Left kidney (tissue), 1 donor: ENCODE measurements at regions not wholly inside any gene's neighbourhood (a gene's known extent, or its start where the extent isn't known, plus 50 kb on each side); places are given as distances from the start of the nearest gene placed in this dataset.
A peak's percentile ranks its signal among the peaks of the same experiment; 100 is the strongest.

Source experiments
- DNase-seq: peaks from one replicate; pipeline ENCODE4 v3.0.0-alpha.2; 2013

DNA sequence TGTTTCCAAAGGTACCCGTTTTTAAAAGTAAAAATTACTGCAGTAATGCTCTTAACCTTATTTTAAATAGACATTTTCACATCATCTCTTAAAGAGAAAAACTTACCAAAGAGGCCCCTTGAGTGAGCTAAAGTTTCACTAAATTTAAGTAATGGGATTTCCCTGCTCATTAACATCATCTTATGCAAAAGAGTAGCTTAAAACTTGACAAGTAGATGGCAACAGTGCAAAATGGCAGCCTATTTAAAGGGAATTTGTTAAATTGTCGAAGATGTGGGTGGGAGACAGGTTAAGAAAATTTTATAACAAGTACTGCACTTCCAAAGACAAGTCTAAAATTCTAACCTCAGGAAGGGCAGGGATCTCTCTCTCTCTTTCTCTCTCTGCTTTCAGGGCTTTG lies 271.7 kb upstream of the LDB2 start:
- no peak for DNase-seq

DNA sequence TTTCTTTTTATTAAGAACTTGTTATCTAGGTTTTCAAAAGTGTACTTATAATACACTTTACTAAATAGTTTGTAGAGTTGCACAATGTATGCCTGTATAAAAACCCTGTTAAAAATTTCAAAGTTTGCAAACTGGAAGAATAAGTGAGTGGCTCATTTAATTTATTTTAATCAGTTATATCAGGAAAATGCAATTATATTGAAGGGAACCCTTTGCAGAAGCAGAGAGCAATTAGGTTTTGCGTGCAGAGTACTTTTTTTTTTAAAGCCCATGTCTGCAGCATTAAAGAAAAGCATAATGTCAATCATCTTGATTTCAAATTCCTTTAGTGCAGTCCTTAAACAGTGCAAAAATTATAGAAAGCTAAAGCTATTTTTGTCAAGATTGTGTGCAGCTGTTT lies 271.3 kb upstream of the LDB2 start:
- DNase-seq, result no peak

- DNase-seq, result peak; percentile 40
These were observed 270.1 kb upstream of the LDB2 start for GRCh38 chr4:17168571-17168970.

DNA sequence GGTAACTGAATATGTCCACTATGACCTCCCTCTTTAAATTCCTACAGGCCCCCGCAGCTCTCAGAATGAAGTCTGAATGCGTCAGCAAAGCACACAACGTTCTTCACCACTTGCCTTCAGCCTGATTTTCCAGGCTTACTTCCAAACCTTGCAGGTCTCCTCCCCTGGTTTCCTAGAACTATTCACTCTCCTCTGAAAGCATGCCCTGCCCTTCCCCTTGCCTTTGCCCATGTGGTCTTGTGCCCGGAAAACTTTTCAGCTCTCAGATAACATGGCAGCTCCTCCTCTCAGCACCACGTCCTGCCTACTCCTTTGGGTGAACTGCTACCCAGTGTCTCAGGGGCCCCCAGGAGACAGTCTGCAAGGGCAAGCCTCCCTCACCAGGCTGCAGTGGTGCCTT lies 268.5 kb upstream of the LDB2 start:
- DNase-seq, result no peak

GRCh38 chr4:17165286-17165685 lies 266.8 kb upstream of the LDB2 start:
- no peak for DNase-seq

GRCh38 chr4:17164666-17165065 lies 266.2 kb upstream of the LDB2 start:
- no peak for DNase-seq

DNA sequence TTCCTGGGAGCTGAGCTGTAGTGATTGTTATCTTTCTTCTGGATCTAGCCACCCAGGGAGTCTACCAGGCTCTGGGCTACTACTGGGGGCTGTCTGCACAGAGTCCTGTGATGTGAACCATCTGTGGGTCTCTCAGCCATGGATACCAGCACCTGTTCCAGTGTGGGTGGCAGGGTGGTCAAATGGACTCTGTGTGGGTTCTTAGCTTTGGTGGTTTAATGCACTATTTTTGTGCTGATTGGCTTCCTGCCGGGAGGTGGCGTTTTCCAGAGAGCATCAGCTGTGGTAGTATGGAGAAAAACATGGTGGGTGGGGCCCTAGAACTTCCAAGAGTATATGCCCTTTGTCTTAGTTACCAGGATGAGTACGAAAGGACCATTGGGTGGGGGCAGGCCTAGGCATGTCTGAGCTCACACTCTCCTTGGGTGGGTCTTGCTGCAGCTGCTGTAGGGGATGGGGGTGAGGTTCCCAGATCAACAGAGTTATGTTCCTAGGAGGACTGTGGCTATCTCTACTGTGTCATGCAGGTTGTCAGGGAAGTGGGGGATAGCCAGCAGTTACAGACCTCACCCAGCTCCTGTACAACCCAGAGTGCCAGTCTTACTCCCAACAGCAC lies 264.8 kb upstream of the LDB2 start:
- DNase-seq, result no peak

GRCh38 chr4:17157304-17157703 lies 258.9 kb upstream of the LDB2 start:
- no peak for DNase-seq

GRCh38 chr4:17155486-17155885 lies 257.0 kb upstream of the LDB2 start:
- no peak for DNase-seq

GRCh38 chr4:17153572-17153971 lies 255.1 kb upstream of the LDB2 start:
- DNase-seq, result no peak

GRCh38 chr4:17152941-17153540 lies 254.6 kb upstream of the LDB2 start:
- no peak for DNase-seq

DNA sequence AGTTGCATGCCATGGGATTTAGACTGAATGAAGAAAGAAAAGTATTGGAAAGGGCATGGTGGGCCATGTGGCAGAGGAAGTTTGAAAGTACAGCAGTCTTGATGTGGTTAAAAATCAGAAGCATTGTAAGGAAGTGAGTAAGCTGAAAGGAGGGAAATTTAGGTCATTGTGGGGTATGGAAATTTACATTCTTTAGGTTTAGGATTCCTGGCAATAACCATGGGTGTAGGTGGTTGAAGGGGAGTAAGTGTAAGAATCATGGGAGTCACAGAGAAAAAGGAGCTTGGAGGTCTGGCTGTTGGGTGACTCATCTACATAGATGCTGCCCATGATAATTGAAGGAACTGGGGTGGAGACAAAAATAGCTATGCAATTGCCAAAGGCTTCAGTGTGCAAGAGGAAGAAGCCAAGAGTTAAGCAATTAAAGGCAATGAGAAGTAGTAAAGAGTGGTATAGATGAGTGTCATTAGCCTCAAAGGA lies 243.8 kb upstream of the LDB2 start:
- no peak for DNase-seq

GRCh38 chr4:17138847-17139246 lies 240.4 kb upstream of the LDB2 start:
- DNase-seq, result no peak

DNA sequence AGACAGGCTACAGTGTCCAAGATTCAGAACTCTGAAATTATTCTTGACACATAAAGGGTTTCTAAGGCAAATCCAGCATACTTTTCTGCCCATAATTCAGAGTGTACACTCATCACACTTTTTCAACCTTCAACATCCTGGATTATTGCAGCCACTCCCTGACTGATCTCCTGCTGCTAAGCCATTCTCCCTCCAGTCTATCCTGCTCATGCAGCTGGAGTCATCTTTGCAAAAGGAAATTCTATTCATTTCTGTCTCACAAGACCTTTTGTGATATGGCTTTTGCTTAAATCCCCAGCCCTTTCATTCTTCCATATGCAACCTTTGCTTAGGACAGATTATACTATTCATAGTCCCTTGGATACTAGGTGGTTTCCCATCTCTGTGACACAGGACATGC lies 236.1 kb upstream of the LDB2 start:
- DNase-seq, result no peak

DNA sequence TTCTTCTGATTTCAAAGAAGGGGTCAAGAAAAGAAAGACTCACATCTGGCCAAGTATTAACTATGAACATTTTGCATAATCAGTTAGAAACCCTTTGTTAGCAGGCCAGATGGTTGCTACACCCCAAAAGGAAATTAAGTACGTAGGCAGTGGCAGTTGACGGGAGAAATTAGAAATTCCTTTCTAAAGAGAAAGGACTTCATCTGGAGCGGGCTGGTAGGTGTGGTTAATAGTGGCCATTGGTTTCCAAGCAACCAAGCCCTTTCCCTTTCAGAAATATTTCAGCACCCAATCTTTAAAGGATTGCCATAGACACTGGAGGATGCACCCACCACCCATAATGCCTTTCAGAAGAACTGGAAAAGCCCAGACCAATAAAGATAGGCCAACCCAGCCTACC lies 235.7 kb upstream of the LDB2 start:
- DNase-seq, result no peak

- DNase-seq, result no peak
These were observed 233.8 kb upstream of the LDB2 start for GRCh38 chr4:17132226-17132625.

DNA sequence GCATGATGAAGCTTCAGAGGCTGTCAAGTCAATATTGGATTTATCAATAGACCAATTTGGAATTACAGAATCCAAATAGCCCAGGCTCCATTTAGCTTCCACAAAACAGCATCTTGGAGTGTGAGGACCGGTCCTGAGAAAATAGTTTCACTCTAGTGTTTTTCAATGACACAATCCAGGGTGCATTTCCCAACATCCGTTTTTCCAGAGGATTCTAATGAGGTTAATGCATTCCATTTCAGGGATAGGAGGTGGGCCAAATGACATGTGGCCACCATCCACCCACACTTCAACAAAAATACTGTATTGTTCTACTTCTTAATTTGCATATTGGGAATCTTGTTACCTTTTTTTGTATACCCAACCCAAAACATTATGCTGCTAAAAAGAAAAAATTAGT lies 229.8 kb upstream of the LDB2 start:
- no peak for DNase-seq

DNA sequence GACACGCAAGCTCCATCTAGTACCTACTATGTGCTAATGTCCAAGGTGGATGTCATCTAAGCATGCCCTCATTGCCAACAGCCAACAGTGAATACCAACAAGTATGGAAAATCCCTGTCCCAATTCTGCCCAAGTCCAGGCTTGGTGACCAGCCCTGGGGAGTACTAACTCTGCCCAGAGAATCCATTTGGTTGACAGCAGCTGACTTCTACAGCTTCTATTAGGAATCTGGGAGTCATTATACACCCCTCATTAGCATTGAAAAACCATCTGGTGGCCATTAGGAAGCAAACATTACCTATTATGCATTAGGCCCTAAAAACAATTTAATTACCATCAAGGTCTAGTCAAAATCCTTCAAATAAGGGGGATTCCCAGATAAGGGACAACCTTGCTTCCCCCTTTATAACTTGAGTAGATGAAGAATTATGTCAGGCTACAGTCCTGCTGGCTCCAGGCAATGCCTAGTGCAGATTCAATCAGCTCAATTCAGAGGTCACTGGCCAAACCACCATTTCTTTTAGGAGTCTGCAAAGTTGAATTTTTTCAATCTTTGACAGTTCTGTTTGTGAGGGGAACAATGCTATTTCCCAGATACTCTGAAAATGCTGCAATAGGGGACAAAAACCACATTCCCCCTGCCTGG lies 228.0 kb upstream of the LDB2 start:
- no peak for DNase-seq

DNA sequence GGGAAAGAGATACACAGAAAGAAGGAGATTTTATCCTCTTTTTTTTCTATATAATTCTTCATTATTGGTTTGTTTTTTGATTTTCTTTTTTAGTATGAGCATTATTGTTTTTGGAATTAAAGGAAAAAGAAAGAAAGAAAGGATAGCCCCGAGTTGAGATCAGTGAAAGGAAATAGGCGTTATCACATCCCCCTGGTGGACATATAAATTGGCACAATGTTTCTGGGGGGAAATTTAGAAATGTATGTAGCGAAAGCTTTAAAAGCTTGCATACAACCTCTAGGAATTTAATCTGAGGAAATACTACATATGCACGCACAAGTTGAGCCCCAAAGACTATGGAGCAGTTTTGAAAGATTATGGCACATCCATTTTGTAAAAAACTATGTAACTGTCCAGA lies 226.3 kb upstream of the LDB2 start:
- no peak for DNase-seq

GRCh38 chr4:17120761-17121160 lies 222.3 kb upstream of the LDB2 start:
- DNase-seq, result no peak

DNA sequence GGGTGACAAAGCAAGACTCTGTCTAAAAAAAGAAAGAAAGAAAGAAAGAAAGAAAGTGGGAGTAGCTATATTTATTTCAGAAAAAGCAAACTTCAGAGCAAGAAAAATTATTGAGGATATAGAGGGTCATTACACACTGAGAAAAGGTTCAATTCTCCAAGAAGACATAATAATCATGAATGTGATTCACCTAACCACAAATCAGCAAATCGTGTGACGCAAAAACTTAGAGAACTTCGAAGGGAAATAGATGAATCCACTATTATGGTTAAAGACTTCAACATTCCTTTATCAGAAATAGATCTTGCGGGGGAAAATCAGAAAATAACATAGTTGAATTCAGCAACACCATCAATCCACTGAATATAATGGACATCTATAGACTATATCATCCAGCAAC lies 219.3 kb upstream of the LDB2 start:
- DNase-seq, result no peak

DNA sequence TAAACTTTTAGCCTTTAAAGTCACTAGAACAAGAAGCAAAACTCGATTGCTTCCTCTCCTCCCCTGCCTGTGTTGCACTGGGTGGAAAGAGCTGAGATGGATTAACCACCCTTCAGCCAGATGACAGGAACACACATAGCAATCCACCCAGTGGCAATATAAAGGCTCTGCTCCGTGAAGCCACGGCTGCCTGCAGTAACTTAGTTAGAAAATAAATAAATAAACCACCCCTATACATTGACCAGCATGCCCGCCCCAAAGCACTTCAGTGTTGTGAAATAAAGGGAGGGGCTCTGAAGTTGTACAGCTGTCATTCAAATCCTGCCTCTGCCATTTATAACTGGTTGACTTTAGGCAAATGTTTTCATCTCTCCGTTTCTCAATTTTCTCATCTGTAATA lies 217.1 kb upstream of the LDB2 start:
- no peak for DNase-seq

- DNase-seq, result peak; percentile 14
These were observed 213.8 kb upstream of the LDB2 start for GRCh38 chr4:17112292-17112659.

- no peak for DNase-seq
These were observed 210.7 kb upstream of the LDB2 start for GRCh38 chr4:17109126-17109525.
